HG02943 (cell line): ENCODE measurements at regions not wholly inside any gene's neighbourhood (a gene's known extent, or its start where the extent isn't known, plus 50 kb on each side); places are given as distances from the start of the nearest gene placed in this dataset.
"Not testable (repeated sequence)": the region's sequence is repeated elsewhere in the genome, so short reads cannot be mapped to it uniquely, and the experiment has no call there.

Experiments
- ATAC-seq: cut with Tn5 transposase; IDR thresholded peaks from one replicate; pipeline ENCODE4 v1.9.1; 2021; ENCODE audit warnings: mild to moderate bottlenecking, low read depth, moderate library complexity; ENCODE audit not compliant: unreplicated experiment

GRCh38 chr14:38723277-38723676 is 379.8 kb downstream of the SEC23A start:
- ATAC-seq = no peak

DNA sequence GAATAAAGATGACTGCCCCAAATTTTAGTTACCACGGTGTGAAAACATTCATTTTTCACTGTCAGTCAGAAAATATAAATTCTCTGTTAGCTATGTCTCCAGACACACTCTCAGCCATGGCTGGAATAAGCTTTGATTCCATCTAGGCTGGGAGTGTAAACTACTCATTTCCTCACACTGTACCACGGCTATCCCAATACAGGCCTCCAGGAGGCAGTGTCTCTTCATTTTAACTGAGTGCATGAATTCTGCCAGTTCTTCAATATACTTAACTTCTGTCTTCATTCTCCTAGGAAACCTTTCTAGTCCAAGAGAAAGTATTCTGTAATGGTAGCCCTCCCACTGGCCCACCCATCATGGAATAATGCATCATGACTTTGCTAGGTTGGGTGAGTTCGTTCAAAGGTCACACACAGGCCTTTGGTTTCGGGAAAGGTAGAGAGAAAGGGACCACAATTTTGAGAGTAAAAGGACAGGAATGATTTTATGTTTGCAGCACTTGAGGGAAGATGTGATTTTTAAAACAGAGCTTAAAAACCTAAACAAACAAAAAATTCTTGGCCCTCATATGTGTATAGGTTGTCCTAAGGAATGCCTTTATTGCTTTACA is 381.1 kb downstream of the SEC23A start:
- ATAC-seq = no peak

GRCh38 chr14:38718519-38718918 is 384.5 kb downstream of the SEC23A start:
- ATAC-seq = no peak

DNA sequence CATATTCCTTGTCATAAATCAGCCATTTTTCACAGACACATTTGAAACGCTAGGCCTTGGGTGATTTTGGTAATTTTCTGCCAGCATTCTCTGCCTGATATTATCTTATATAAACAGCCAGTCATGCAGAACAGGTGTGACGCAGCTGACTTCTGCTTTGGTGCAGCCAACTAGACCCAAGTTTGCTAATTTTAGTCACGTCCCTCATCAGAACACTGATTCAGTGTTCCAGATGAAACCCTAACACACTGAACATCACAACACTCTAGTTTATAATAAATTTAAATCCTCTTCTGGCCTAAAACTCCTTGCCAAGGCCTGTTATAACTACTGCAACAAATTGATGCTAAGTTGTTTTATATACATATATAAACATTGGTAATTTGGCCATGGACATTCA is 386.1 kb downstream of the SEC23A start:
- ATAC-seq = no peak

DNA sequence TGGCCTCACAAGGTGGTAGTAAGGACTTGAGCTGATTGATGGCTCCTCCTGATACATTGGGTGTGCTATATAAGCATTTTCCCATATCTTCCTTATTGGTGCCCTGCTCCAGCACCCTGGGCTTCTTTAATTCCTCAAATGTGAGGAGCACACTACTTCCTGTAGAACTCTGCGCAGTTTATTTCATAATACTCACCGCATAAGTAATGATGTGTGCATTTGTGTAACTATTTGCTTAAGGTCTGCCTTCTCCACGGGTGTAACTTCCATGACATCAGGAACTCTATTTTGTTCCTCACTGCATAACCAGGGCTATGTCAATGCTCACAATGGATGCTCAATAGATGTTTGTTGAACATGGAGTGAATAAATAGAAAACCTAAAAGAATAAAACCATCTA is 392.2 kb downstream of the SEC23A start:
- ATAC-seq = no peak

- ATAC-seq = no peak
Measured at GRCh38 chr14:38710196-38710595, 392.8 kb downstream of the SEC23A start.

DNA sequence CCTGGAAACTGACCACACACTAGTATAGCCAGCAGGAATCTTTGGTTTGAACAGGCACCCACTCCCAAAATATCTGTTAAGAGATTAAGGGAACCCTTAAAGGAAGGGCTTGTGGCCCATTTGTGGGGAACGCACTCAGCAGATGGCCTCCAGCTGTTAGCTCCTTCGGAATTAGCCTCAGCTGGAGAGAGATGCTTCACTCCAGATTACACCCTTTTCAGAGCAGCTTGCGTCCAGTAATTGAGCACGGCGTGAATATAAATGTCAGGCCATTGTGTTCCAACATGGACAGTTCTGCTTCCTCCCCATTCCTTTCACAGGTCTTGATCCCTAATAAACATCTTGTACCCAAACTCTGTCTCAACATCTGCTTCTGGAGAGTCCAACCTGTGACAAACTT is 397.8 kb downstream of the SEC23A start:
- no peak for ATAC-seq

DNA sequence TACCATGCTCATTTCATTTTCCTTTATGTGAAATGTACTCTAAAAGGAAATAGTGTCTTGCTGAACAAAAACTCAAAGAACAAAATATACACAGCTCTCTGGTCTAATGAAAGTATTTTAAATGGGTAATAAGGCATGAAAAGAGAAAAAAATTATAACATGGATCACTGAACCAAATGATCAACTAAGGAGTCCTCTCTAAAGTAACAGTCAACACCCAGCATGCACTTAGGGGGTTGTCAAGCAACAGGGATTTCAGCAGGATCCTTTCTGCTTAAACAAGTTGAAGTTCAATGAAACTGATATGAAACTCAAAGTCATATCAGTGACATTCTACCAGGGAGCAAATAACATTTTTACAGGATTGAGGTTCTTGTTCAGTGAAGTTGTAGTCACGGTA is 398.8 kb downstream of the SEC23A start:
- no peak for ATAC-seq

- ATAC-seq = no peak
Measured at GRCh38 chr14:38696925-38697324, 406.1 kb downstream of the SEC23A start.

DNA sequence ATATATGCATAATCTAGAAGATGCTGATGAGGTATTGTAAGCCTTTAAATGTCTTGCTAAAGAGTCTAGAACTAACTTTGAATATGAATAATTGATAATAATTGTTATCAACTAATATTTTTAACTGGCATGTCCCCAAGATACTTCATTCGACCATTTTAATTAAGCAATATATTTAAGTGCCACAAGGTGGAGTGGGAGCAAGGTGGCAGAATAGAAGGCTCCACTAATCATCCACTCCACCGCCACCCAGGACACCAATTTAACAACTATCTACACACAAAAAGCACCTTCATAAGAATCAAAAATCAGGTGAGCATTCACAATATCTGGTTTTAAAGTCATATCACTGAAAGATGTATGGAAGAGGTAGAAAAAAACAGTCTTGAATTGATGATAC is 409.6 kb downstream of the SEC23A start:
- ATAC-seq = no peak

- ATAC-seq = no peak
Measured at GRCh38 chr14:38669027-38669426, 413.1 kb upstream of the CLEC14A start.

GRCh38 chr14:38663382-38663781 is 407.5 kb upstream of the CLEC14A start:
- ATAC-seq = no peak

- no peak for ATAC-seq
Measured at GRCh38 chr14:38662781-38663180, 406.9 kb upstream of the CLEC14A start.

GRCh38 chr14:38646391-38646790 is 390.5 kb upstream of the CLEC14A start:
- no peak for ATAC-seq

DNA sequence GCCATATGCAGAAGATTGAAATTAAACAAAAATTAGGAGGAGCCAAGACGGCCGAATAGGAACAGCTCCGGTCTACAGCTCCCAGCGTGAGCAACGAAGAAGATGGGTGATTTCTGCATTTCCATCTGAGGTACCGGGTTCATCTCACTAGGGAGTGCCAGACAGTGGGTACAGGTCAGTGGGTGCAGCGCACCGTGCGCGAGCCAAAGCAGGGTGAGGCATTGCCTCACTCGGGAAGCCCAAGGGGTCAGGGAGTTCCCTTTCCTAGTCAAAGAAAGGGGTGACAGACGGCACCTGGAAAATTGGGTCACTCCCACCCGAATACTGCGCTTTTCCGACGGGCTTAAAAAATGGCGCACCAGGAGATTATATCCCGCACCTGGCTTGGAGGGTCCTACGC is 379.0 kb upstream of the CLEC14A start:
- ATAC-seq = not testable (repeated sequence)

- no peak for ATAC-seq
Measured at GRCh38 chr14:38629412-38629811, 373.5 kb upstream of the CLEC14A start.

- no peak for ATAC-seq
Measured at GRCh38 chr14:38627163-38627562, 371.3 kb upstream of the CLEC14A start.

- ATAC-seq = no peak
Measured at GRCh38 chr14:38623661-38624060, 367.8 kb upstream of the CLEC14A start.

DNA sequence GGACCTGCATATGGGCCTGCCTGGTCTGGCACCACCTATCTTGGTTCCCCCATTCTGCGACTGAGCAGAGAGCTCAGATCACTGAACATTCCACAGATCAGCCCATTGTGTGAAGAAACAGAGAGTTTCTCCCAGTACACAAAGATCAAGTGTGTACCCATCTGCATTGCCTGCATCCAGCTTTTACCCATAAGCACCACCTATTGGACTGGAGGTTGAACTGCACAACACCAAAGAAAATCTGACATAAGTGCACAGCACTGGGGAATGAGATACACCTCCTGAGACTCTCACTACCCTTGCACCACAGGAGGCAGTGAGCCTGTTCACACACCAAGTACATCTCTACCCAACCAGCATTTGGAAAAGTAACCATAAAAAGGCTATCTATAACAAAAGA is 362.6 kb upstream of the CLEC14A start:
- no peak for ATAC-seq

- no peak for ATAC-seq
Measured at GRCh38 chr14:38616959-38617358, 361.1 kb upstream of the CLEC14A start.

DNA sequence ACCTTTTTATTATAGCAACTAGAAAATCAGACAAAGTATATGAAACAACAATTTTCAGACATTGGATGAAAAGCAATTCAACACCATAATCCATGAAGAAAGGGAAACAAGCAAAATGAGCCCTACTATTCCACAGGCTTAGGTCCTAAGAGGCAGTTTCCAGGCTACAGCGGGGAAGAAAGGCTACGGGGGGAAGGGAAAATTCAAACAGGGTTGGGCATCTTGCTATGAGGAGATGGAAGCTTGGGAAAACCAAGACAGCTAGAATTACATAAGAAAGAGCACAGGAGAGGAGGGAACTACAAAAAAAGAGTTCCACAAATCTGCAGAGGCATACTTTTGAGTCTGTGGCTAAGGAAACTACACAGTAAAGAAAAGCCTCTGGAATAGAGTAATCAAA is 356.0 kb upstream of the CLEC14A start:
- no peak for ATAC-seq

DNA sequence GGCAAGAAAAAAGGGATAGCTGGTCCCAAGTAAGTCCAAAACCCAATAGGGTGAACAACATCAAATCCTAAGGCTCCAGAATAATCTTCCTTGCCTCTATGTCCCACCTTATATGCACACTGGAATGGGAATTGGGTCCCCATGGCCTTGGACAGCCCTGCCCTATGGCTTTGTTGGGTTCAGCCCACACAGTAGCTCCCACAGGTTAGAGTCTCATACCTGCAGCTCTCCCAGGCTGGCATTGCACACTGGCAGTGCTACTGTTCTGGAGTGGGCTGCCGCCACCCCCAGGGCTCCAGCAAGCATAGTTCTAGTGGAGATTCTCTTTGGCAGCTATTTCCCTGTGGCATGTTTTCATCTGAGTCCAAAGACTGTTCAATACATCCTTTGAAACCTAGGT is 352.4 kb upstream of the CLEC14A start:
- ATAC-seq = no peak
